AG04449 (cell line): ENCODE measurements at regions not wholly inside any gene's neighbourhood (a gene's known extent, or its start where the extent isn't known, plus 50 kb on each side); places are given as distances from the start of the nearest gene placed in this dataset.

Experiments
- CTCF ChIA-PET: fragments of 350-600 bp; formaldehyde crosslinking; extraction: SDS; loops from one replicate; lab custom pipeline; 2021; ENCODE audit warnings: antibody characterized with exemption; lab: Yijun Ruan, JAX
- POLR2A ChIA-PET: fragments of 400-600, 350-600 bp; formaldehyde crosslinking; extraction: SDS; loops from one replicate; lab custom pipeline; 2020; ENCODE audit warnings: antibody characterized with exemption, inconsistent platforms; lab: Yijun Ruan, JAX
- DNase-seq: peaks from one replicate; pipeline ENCODE4 v3.0.0-alpha.2; 2010; ENCODE audit warnings: low read depth, low spot score
- H3K4me3 ChIP-seq: 2 replicates; pipeline ENCODE4 v1.5.1; 2011; ENCODE audit warnings: low read depth, mild to moderate bottlenecking, control low read depth, low read length
- CTCF ChIP-seq: IDR thresholded peaks from one replicate; pipeline ENCODE4 v1.5.1; 2011; ENCODE audit warnings: mild to moderate bottlenecking, moderate library complexity, low read length, control low read depth, inconsistent platforms; ENCODE audit not compliant: insufficient read depth; ENCODE audit errors: missing control alignments

DNA sequence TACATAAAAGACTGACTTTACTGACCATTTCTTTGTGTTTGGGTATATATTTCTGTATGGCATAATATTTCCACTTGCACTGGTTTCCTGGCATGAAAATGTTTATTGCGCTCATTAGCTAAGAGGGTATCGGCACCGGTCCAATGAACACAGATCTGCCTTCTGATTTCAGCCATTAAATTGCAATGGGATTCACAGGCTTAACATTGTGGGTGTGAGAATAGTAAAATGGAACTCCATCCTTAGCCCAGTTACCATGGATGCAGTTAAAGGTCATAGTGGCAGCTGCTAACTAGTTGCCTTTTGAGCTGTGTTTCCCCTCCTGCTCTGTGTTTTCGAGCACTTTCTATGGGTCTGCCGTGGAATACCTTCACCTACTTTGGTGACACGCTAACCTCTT lies 352.6 kb upstream of the POU3F3 start:
- H3K4me3 ChIP-seq, result no peak overlapping the region
- CTCF ChIA-PET, result no interaction called here
- DNase-seq, result no peak
- TF ChIP-seq CTCF, result no peak
- POLR2A ChIA-PET, result no interaction called here

- no peak for TF ChIP-seq CTCF
- ChIA-PET CTCF (no interaction called here), POLR2A (no interaction called here)
- DNase-seq, result no peak
- no peak overlapping the region for H3K4me3 ChIP-seq
Observed at GRCh38 chr2:104501929-104502328, 352.0 kb upstream of the POU3F3 start.

DNA sequence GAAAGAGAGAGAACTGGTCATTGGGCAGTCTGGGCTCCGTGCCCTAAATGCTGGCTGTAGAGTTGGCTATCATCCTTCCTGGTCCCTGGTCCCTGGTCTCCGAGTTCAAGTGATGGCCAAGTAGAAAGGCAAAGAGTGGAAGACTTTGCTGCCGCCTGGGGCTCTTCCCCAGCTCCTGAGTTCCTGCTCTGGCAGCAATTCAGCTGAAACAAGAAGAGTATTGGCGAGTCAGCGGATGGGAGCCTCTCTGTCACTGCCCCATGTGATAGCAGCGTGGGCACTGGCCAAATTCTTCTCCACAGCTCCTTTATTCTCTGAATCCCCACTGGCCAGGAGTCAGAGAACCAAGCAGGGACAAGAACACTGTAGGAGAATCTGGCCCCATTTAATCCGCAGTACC lies 351.0 kb upstream of the POU3F3 start:
- POLR2A ChIA-PET, result no interaction called here

GRCh38 chr2:104504331-104505073 lies 349.4 kb upstream of the POU3F3 start:
- no peak for TF ChIP-seq CTCF
- CTCF ChIA-PET, result no interaction called here
- DNase-seq, result no peak
- POLR2A ChIA-PET, result no interaction called here
- H3K4me3 ChIP-seq, result no peak overlapping the region

More for the DNA sequence above, 351.0 kb upstream of the POU3F3 start:
- H3K4me3 ChIP-seq, result no peak overlapping the region
- CTCF ChIA-PET, result no interaction called here
- DNase-seq, result no peak
- TF ChIP-seq CTCF, result no peak

DNA sequence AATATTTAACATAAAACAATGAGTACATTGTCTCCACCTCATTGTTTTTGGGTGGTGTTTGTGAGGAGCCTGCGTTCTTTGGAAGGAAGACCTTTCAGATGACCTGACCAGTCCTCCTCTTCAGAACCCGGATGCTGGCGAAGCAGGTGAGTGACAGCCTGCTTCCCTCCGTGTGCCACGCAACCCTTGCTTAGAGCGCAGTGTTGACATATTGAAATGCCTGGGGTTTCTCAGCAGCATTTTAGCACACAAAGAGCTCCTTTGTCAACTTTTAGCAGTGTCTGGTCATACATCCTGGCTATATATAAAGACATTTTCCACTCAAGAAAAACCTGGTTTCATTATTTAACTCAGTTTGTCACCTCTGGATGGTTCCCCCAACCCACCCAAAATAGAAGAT lies 335.7 kb upstream of the POU3F3 start:
- no peak for DNase-seq
- no peak for TF ChIP-seq CTCF
- POLR2A ChIA-PET, result no interaction called here
- CTCF ChIA-PET, result no interaction called here
- H3K4me3 ChIP-seq, result no peak overlapping the region

- DNase-seq, result no peak
- no peak overlapping the region for H3K4me3 ChIP-seq
- TF ChIP-seq CTCF, result no peak
- CTCF ChIA-PET, result no interaction called here
- POLR2A ChIA-PET, result no interaction called here
Observed at GRCh38 chr2:104521247-104521646, 332.7 kb upstream of the POU3F3 start.
